Heart right ventricle (tissue), 16 donors: ENCODE measurements at regions not wholly inside any gene's neighbourhood (a gene's known extent, or its start where the extent isn't known, plus 50 kb on each side); places are given as distances from the start of the nearest gene placed in this dataset.

Experiments used
- ATAC-seq, 8 donors: fragments of 200-7000 bp; cut with Tn5 transposase; one replicate each; pipeline ENCODE4 v1.9.1; 2020; ENCODE audit warnings: mild to moderate bottlenecking in 8 of 8, moderate library complexity in 8 of 8, moderate number of reproducible peaks in 1 of 8
- DNase-seq, 2 donors: peaks; one replicate each; pipeline ENCODE4 v3.0.0-alpha.2; 2020
- H3K27ac ChIP-seq, 10 donors: fragments of 200-600 bp; sonication (generic) in 2 of 10; one replicate each; pipeline versions ENCODE4 v1.5.0 to v1.8.0; 2020 to 2022; ENCODE audit warnings: mild to moderate bottlenecking in 3 of 10
- H3K27me3 ChIP-seq, 7 donors: fragments of 200-600 bp; one replicate each; pipeline ENCODE4 v1.8.0; 2021 to 2022; ENCODE audit warnings: mild to moderate bottlenecking in 2 of 7
- H3K36me3 ChIP-seq, 9 donors: fragments of 200-600 bp; sonication (generic) in 1 of 9; one replicate each; pipeline versions ENCODE4 v1.5.0 to v1.8.0; 2020 to 2022; ENCODE audit warnings: mild to moderate bottlenecking in 2 of 9
- H3K4me1 ChIP-seq, 9 donors: fragments of 200-600 bp; sonication (generic) in 1 of 9; one replicate each; pipeline versions ENCODE4 v1.5.0 to v1.8.0; 2020 to 2022; ENCODE audit warnings: mild to moderate bottlenecking in 4 of 9
- H3K4me3 ChIP-seq, 10 donors: fragments of 200-600 bp; sonication (generic) in 2 of 10; one replicate each; pipeline versions ENCODE4 v1.5.0 to v1.8.0; 2020 to 2022; ENCODE audit warnings: mild to moderate bottlenecking in 7 of 10, moderate library complexity in 2 of 10
- H3K9me3 ChIP-seq, 11 donors: fragments of 200-600 bp in 10 of 11; sonication (generic) in 2 of 11; one replicate each; pipeline versions ENCODE4 v1.5.0 to v1.8.0; 2013 to 2022; ENCODE audit warnings: mild to moderate bottlenecking in 2 of 11, control low read depth in 1 of 11, moderate library complexity in 1 of 11
- CTCF ChIP-seq, 9 donors: fragments of 200-600 bp; sonication (generic) in 2 of 9; IDR thresholded peaks; one replicate each; pipeline versions ENCODE4 v1.5.0 to v1.8.0; 2021 to 2022; ENCODE audit warnings: antibody characterized with exemption in 9 of 9, mild to moderate bottlenecking in 5 of 9, moderate library complexity in 1 of 9
- WGBS, 2 donors: extraction: QIAGEN DNeasy Blood & Tissue Kit; methylation state at CpG; one replicate each; pipeline ENCODE4 v1.1.7; 2013; ENCODE audit warnings: inconsistent platforms in 1 of 2; 5-methylcytosine and 5-hydroxymethylcytosine counted together
- intact Hi-C, 10 donors: fragments of 100-400 bp; cut with DNase I; formaldehyde crosslinking; loops; one replicate each; pipeline versions ENCODE4 v1.11.1 to v1.14.2; 2022
- donor health status: Arrhythmogenic right ventricular cardiomyopathy.
- donor health status: ischemic (EF 13 %, LVEDD 7.1; RV severe dilation, severe dysfunction).
- donor health status: healthy with polysubstance abuse.
- donor health status: DM: no; HTN: yes; CAD: no.
- donor health status: DM: no; HTN: no; CAD: no.
- donor health status: ischemic (EF 25% LVEDD 6.9; RV normal size, moderate dysfunction).
- donor health status: ischemic (EF 25% LVEDD 5.7; RV mildly dilated, moderate dysfunction).
- donor health status: healthy.
- donor health status: DM: yes; HTN: yes; CAD: no.
- donor health status: Ischemic cardiomyopathy.
- donor health status: ischemic (EF 35%, LVEDD 5.7; RV mildly dilated, moderate dysfunction).
- donor health status: nonischemic (EF 11% LVEDD 7.7; RV severe dilation, severe dysfunction).
- donor health status: DM: yes; HTN: yes; CAD: no.
- donor health status: PGD.
- donor health status: ischemic (EF 29% LVEDD 5.4; RV normal size, mild dysfunction).
- donor health status: nonischemic (EF 23%, LVEDD 6.1; RV moderate dilation, normal function).

DNA sequence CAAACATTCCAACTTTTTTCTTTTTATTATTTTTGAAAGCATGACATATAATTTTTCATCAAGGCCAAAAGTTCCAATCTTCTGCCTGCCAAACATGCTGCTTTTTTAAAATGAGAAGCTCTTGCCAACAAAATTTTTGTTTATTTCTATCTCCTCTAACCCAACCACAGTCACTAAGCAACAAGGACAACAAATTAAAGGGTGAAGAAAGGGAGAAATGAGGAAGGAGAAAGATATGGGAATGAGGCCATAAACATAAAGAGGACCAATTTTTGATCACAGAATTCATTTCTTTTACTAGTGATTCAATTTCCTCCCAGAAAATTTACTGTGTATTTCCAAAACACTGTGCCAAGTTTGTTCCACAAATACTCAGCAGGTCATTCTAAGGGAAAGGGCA is 537.0 kb upstream of the DIAPH2 start:
- Histone ChIP-seq H3K9me3 (peaks cover 0 to 19% (median 0%) of the 10 kb centered on the region in 11 donors), H3K27me3 (no peaks in the 10 kb centered on the region), H3K4me1 (no peaks in the 10 kb centered on the region), H3K36me3 (no peaks in the 10 kb centered on the region), H3K4me3 (no peak overlapping the region), H3K27ac (peak overlapping the region in 1 of 10 donors; percentile 5)
- ATAC-seq (peak in 1 of 8 donors; percentile 58), DNase-seq (no peak)
- intact Hi-C loops, result no loop called here
- no peak for TF ChIP-seq CTCF (IDR thresholded peaks at IDR 0.05)

GRCh38 chrX:96170626-96171025 is 514.0 kb upstream of the DIAPH2 start:
- Histone ChIP-seq H3K36me3 (no peaks in the 10 kb centered on the region), H3K4me1 (no peaks in the 10 kb centered on the region), H3K9me3 (no peaks in the 10 kb centered on the region), H3K27me3 (no peaks in the 10 kb centered on the region), H3K4me3 (no peak overlapping the region), H3K27ac (no peak overlapping the region)
- intact Hi-C loops, result no loop called here
- DNase-seq, result no peak
- no peak for ATAC-seq
- no peak for TF ChIP-seq CTCF (IDR thresholded peaks at IDR 0.05)
- 86 to 100% methylated on average over 1 of the region's 1 CpG for WGBS, 2 donors

- 80 to 81% methylated on average over 3 of the region's 3 CpGs for WGBS, 2 donors
- H3K4me3 ChIP-seq, result no peak overlapping the region
- H3K9me3 ChIP-seq, result no peaks in the 10 kb centered on the region
- H3K36me3 ChIP-seq, result no peaks in the 10 kb centered on the region
- H3K27ac ChIP-seq, result no peak overlapping the region
- no peaks in the 10 kb centered on the region for H3K4me1 ChIP-seq
- ATAC-seq, result no peak
- no peak for DNase-seq
- intact Hi-C loops, result no loop called here
- H3K27me3 ChIP-seq, result no peaks in the 10 kb centered on the region
- TF ChIP-seq CTCF (IDR thresholded peaks at IDR 0.05), result no peak
Observed at GRCh38 chrX:96176921-96177320, 507.7 kb upstream of the DIAPH2 start.

GRCh38 chrX:96181605-96182004 is 503.0 kb upstream of the DIAPH2 start:
- DNase-seq (no peak), ATAC-seq (no peak)
- Histone ChIP-seq H3K27ac (no peak overlapping the region), H3K4me1 (no peaks in the 10 kb centered on the region), H3K9me3 (no peaks in the 10 kb centered on the region), H3K27me3 (peaks cover 0 to 4% (median 0%) of the 10 kb centered on the region in 7 donors), H3K36me3 (no peaks in the 10 kb centered on the region), H3K4me3 (no peak overlapping the region)
- intact Hi-C loops, result loop anchor here in 1 of 10 donors (10.0 kb wide), 1 partner anchor 417 kb away; no protein-coding TSS in a partner anchor
- WGBS, 2 donors, result 71 to 83% methylated on average over 4 of the region's 4 CpGs
- no peak for TF ChIP-seq CTCF (IDR thresholded peaks at IDR 0.05)
